Coronary artery (tissue), 2 donors: ENCODE measurements at regions not wholly inside any gene's neighbourhood (a gene's known extent, or its start where the extent isn't known, plus 50 kb on each side); places are given as distances from the start of the nearest gene placed in this dataset.
"Not testable (repeated sequence)": the region's sequence is repeated elsewhere in the genome, so short reads cannot be mapped to it uniquely, and the experiment has no call there.

Source experiments
- DNase-seq: peaks from one replicate; pipeline ENCODE4 v3.0.0-alpha.2; 2017; ENCODE audit warnings: low spot score
- H3K27ac ChIP-seq, 2 donors: fragments of 200-600 bp; sonication (generic); one replicate each; pipeline ENCODE4 v1.5.1; 2016 to 2019
- H3K4me3 ChIP-seq: fragments of 200-600 bp; sonication (generic); 2 replicates; pipeline ENCODE4 v1.5.1; 2016; ENCODE audit warnings: mild to moderate bottlenecking, moderate library complexity
- CTCF ChIP-seq: fragments of 200-600 bp; sonication (generic); IDR thresholded peaks from one replicate; pipeline ENCODE4 v1.5.1; 2019; ENCODE audit warnings: antibody characterized with exemption

GRCh38 chr20:57108742-57109570, 157.5 kb downstream of the BMP7 start:
- no peak for TF ChIP-seq CTCF
- DNase-seq = no peak
- peak overlapping the region in 1 of 2 donors; percentile 37 for H3K27ac ChIP-seq
- no peak overlapping the region for H3K4me3 ChIP-seq

GRCh38 chr20:57109571-57109953, 156.9 kb downstream of the BMP7 start:
- no peak for TF ChIP-seq CTCF
- Histone ChIP-seq H3K4me3 (no peak overlapping the region), H3K27ac (peak overlapping the region in 1 of 2 donors; percentile 37)
- no peak for DNase-seq

- not testable (repeated sequence) for DNase-seq
Measured at GRCh38 chr20:57110121-57111027, 156.1 kb downstream of the BMP7 start.

GRCh38 chr20:57111028-57111373, 155.4 kb downstream of the BMP7 start:
- TF ChIP-seq CTCF = no peak
- Histone ChIP-seq H3K4me3 (no peak overlapping the region), H3K27ac (no peak overlapping the region)
- no peak for DNase-seq

More at GRCh38 chr20:57110121-57111027, 156.1 kb downstream of the BMP7 start:
- not testable (repeated sequence) for H3K4me3 ChIP-seq, H3K27ac ChIP-seq

GRCh38 chr20:57112448-57112847, 154.0 kb downstream of the BMP7 start:
- no peak for DNase-seq
- no peak overlapping the region for H3K27ac ChIP-seq
- H3K4me3 ChIP-seq = no peak overlapping the region
- TF ChIP-seq CTCF = no peak

GRCh38 chr20:57114290-57115005, 152.0 kb downstream of the BMP7 start:
- Histone ChIP-seq H3K4me3 (no peak overlapping the region), H3K27ac (no peak overlapping the region)
- no peak for TF ChIP-seq CTCF
- no peak for DNase-seq

GRCh38 chr20:57117296-57117695, 149.1 kb downstream of the BMP7 start:
- TF ChIP-seq CTCF = no peak
- no peak overlapping the region for H3K27ac ChIP-seq
- H3K4me3 ChIP-seq = no peak overlapping the region
- DNase-seq = no peak
